Body of pancreas (tissue), 4 donors: ENCODE measurements at regions not wholly inside any gene's neighbourhood (a gene's known extent, or its start where the extent isn't known, plus 50 kb on each side); places are given as distances from the start of the nearest gene placed in this dataset.

Experiments
- ATAC-seq: fragments of 150-250 bp; one replicate; pipeline ENCODE4 v1.9.1; 2016
- DNase-seq, 4 donors: peaks; one replicate each; pipeline ENCODE4 v3.0.0-alpha.2; 2019
- H3K27ac ChIP-seq, 4 donors: fragments of 200-600 bp; sonication (generic); 1 replicate in 3 of 4; 2 replicates in 1 of 4; pipeline versions ENCODE4 v1.5.1 to v1.6.1; 2016 to 2019; ENCODE audit warnings: mild to moderate bottlenecking in 1 of 4, mixed read lengths in 1 of 4, moderate library complexity in 1 of 4
- H3K27me3 ChIP-seq, 2 donors: fragments of 200-600 bp; sonication (generic); one replicate each; pipeline ENCODE4 v1.6.0; 2016; ENCODE audit warnings: mild to moderate bottlenecking in 1 of 2
- H3K36me3 ChIP-seq, 2 donors: fragments of 200-600 bp; sonication (generic); replicated peaks in 1 of 2; 2 replicates each; pipeline ENCODE4 v1.5.1; 2016; ENCODE audit warnings: low read depth in 2 of 2; ENCODE audit not compliant: insufficient read depth in 1 of 2
- H3K4me1 ChIP-seq: fragments of 200-600 bp; sonication (generic); one replicate; pipeline ENCODE4 v1.6.0; 2016
- H3K4me3 ChIP-seq, 2 donors: fragments of 200-600 bp; sonication (generic); 1 replicate in 1 of 2; 2 replicates in 1 of 2; pipeline ENCODE4 v1.5.1; 2016 to 2019
- H3K9me3 ChIP-seq, 3 donors: fragments of 200-600 bp; sonication (generic); 1 replicate in 2 of 3; 2 replicates in 1 of 3; pipeline ENCODE4 v1.5.1; 2016
- POLR2A ChIP-seq, 3 donors: fragments of 450-650 bp; IDR thresholded peaks; one replicate each; pipeline ENCODE4 v1.6.1; 2016; ENCODE audit warnings: antibody characterized with exemption in 3 of 3, mild to moderate bottlenecking in 2 of 3
- WGBS, 2 donors: methylation state at CpG; one replicate each; pipeline ENCODE4 v1.1.5; 2017; 5-methylcytosine and 5-hydroxymethylcytosine counted together
- intact Hi-C: fragments of 100-400 bp; cut with DNase I; formaldehyde crosslinking; loops from one replicate; pipeline ENCODE4 v1.15.1; 2023
- TF ChIP-seq, protein P1 (sequence below), 7 experiments: fragments of 450-650 bp in 4 of 7; fragments of 200-600 bp in 3 of 7; sonication (generic) in 3 of 7; IDR thresholded peaks; one replicate each; pipeline ENCODE4 v1.5.1; 2016 to 2019; ENCODE audit warnings: antibody characterized with exemption in 7 of 7

DNA sequence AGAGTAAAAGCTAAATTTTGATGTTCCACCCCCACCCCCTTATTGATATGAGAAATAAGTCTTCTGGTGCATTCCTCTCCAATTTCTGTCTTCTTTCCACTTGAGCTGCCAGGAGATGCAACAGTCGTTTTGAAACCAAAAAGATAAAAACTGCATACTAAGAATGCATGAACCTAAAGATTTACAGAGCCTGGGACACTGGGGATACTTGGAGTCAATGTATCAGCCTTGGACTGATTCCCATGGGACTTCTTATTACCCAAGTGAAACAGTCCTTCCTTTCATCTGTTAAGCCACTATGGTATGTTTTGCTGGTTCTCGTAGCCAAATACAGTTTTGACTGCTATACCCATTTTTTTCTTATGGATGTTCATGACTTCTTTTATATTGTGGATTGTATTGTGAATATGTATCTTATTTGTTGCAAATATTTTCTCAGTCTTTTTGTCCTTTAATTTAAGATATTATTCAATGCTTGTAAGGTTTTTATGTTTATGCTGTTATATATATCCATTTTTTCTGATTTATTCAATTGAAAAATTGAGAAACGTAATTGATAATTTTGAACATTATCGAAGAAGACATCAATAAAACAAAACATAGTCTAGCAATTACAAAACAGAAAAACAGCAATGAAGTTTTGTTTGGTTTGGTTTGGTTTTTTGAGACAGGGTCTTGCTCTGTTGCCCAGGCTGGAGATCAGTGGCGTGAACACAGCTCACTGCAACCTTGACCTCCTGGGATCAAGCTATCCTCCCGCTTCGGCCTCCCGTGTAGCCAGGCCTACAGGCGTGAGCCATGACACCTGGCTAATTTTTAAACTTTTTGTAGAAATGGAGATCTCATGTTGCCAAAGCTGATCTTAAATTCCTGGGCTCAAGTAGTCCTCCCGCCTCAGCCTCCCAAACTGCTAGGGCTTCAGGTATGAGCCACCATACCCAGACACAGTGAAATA lies 85.4 kb upstream of the ETV6 start:
- no peak for TF ChIP-seq POLR2A (IDR thresholded peaks at IDR 0.05)
- TF ChIP-seq, protein P1, sequence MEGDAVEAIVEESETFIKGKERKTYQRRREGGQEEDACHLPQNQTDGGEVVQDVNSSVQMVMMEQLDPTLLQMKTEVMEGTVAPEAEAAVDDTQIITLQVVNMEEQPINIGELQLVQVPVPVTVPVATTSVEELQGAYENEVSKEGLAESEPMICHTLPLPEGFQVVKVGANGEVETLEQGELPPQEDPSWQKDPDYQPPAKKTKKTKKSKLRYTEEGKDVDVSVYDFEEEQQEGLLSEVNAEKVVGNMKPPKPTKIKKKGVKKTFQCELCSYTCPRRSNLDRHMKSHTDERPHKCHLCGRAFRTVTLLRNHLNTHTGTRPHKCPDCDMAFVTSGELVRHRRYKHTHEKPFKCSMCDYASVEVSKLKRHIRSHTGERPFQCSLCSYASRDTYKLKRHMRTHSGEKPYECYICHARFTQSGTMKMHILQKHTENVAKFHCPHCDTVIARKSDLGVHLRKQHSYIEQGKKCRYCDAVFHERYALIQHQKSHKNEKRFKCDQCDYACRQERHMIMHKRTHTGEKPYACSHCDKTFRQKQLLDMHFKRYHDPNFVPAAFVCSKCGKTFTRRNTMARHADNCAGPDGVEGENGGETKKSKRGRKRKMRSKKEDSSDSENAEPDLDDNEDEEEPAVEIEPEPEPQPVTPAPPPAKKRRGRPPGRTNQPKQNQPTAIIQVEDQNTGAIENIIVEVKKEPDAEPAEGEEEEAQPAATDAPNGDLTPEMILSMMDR (IDR thresholded peaks at IDR 0.05) = no peak
- H3K4me1 ChIP-seq = no peaks in the 10 kb centered on the region
- intact Hi-C loops = no loop called here
- no peaks in the 10 kb centered on the region for H3K36me3 ChIP-seq
- no peak overlapping the region for H3K27ac ChIP-seq
- no peaks in the 10 kb centered on the region for H3K9me3 ChIP-seq
- DNase-seq = no peak
- no peak for ATAC-seq
- H3K4me3 ChIP-seq = no peak overlapping the region
- 87 to 90% methylated on average over 10 of the region's 10 CpGs for WGBS, 2 donors
- no peaks in the 10 kb centered on the region for H3K27me3 ChIP-seq

DNA sequence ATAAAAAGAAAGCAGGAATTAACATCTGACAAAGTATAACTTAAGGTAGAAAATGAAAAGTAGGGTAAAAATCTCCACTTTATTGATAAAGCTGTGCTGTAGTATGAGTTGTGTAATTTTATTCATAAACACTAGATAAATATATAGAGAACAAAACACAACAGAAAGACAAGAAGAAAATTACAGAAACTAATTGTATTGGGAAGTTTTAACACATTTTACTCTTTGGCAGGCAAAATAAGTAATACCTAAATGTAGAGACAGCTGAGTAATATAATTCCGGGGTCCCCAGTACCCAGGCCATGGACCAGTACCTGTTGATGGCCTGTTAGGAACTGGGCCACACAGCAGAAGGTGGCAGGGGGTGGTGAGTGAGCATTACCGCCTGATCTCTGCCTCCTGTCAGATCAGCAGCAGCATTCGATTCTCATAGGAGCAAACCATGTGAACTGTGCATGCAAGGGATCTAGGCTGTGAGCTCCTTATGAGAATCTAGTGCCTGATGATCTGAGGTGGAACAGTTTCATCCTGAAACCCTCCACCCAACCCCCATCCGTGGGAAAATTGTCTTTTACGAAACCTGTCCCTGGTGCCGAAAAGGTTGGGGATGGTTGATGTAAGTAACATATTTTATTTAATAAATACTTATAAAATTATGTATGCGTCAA lies 84.4 kb upstream of the ETV6 start:
- Histone ChIP-seq H3K4me1 (no peaks in the 10 kb centered on the region), H3K36me3 (no peaks in the 10 kb centered on the region), H3K27ac (no peak overlapping the region), H3K4me3 (no peak overlapping the region), H3K27me3 (no peaks in the 10 kb centered on the region), H3K9me3 (no peaks in the 10 kb centered on the region)
- DNase-seq = no peak
- 78 to 85% methylated on average over 7 of the region's 7 CpGs for WGBS, 2 donors
- ATAC-seq = no peak
- TF ChIP-seq POLR2A (IDR thresholded peaks at IDR 0.05) = no peak
- TF ChIP-seq, protein P1 (IDR thresholded peaks at IDR 0.05) = no peak
- intact Hi-C loops = no loop called here

DNA sequence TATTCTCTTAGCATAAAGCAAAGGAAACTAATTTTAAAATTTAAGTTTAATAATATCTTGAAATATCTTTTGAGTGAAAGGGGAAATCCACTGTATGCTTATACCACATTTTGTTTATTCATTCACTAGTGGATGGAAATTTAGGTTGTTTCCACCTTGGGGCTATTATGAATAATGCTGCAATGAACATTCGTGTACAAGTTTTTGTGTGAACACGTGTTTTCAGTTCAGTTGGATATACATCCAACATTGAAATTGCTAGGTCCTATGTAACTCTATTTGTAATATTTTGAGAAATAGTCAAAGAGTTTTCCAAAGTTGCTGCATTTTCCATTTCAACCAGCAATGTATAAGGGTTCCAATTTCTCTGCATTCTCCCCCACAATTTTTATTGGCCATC lies 83.7 kb upstream of the ETV6 start:
- DNase-seq (no peak), ATAC-seq (no peak)
- H3K4me1 ChIP-seq = no peaks in the 10 kb centered on the region
- intact Hi-C loops = no loop called here
- H3K27ac ChIP-seq = no peak overlapping the region
- H3K9me3 ChIP-seq = no peaks in the 10 kb centered on the region
- no peaks in the 10 kb centered on the region for H3K27me3 ChIP-seq
- no peaks in the 10 kb centered on the region for H3K36me3 ChIP-seq
- WGBS, 2 donors = 78 to 91% methylated on average over 2 of the region's 2 CpGs
- no peak overlapping the region for H3K4me3 ChIP-seq
- TF ChIP-seq POLR2A (IDR thresholded peaks at IDR 0.05) = no peak
- TF ChIP-seq, protein P1 (IDR thresholded peaks at IDR 0.05) = no peak

DNA sequence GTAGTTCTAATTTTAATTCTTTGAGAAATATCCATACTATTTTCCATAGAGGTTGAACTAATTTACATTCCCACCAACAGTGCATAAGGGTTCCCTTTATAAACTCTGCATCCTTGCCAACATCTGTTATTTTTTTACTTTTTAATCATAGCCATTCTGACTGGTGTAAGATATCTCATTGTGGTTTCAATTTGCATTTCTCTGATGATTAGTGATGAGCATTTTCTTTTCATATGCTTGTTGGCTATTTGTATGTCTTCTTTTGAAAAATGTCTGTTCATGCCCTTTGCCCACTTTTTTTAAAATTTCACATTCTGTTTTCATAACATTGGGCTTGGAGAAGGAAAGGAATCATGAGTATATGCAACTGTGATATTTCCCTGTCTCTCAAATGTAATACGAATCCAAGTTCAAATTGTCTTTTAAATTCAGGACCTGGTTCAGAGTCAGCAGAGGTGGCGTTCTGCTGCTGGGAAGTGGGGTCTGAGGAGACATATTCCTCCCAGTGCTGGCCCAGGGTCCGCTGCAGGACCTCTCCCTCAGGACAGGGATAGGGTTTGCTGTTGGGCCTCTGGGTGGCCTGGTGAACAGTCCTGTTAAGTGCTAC lies 81.2 kb upstream of the ETV6 start:
- 86 to 93% methylated on average over 3 of the region's 3 CpGs for WGBS, 2 donors
- H3K27me3 ChIP-seq = no peaks in the 10 kb centered on the region
- H3K9me3 ChIP-seq = no peaks in the 10 kb centered on the region
- H3K27ac ChIP-seq = no peak overlapping the region
- DNase-seq = no peak
- H3K4me3 ChIP-seq = no peak overlapping the region
- no peaks in the 10 kb centered on the region for H3K4me1 ChIP-seq
- no peak for TF ChIP-seq POLR2A (IDR thresholded peaks at IDR 0.05)
- TF ChIP-seq, protein P1 (IDR thresholded peaks at IDR 0.05) = no peak
- intact Hi-C loops = no loop called here
- no peak for ATAC-seq
- no peaks in the 10 kb centered on the region for H3K36me3 ChIP-seq
